NT2/D1 (cell line): ENCODE measurements at regions not wholly inside any gene's neighbourhood (a gene's known extent, or its start where the extent isn't known, plus 50 kb on each side); places are given as distances from the start of the nearest gene placed in this dataset.

ENCODE experiments used
- SUZ12 ChIP-seq: IDR thresholded peaks from 2 replicates; pipeline ENCODE4 v1.6.1; 2011; ENCODE audit not compliant: insufficient read length, insufficient read depth; ENCODE audit errors: extremely low read depth
- YY1 ChIP-seq: IDR thresholded peaks from 2 replicates; pipeline ENCODE4 v1.6.1; 2011; ENCODE audit not compliant: insufficient read length, insufficient read depth

GRCh38 chr11:130778705-130779104, 137.6 kb downstream of the SNX19 start:
- TF ChIP-seq SUZ12 = no peak
- TF ChIP-seq YY1 = no peak
